Testis (tissue), 2 donors: ENCODE measurements at regions not wholly inside any gene's neighbourhood (a gene's known extent, or its start where the extent isn't known, plus 50 kb on each side); places are given as distances from the start of the nearest gene placed in this dataset.

ENCODE experiments used
- CTCF ChIP-seq, 3 experiments: fragments of 450-650 bp in 2 of 3; fragments of 200-600 bp in 1 of 3; sonication (generic) in 1 of 3; IDR thresholded peaks; one replicate each; pipeline ENCODE4 v1.5.1; 2016 to 2019; ENCODE audit warnings: antibody characterized with exemption in 3 of 3, mild to moderate bottlenecking in 2 of 3, moderate library complexity in 1 of 3
- POLR2A ChIP-seq: fragments of 450-650 bp; IDR thresholded peaks from one replicate; pipeline ENCODE4 v1.6.1; 2017; ENCODE audit warnings: antibody characterized with exemption, mild to moderate bottlenecking, moderate library complexity

- TF ChIP-seq CTCF (IDR thresholded peaks at IDR 0.05) (no peak), POLR2A (no peak)
Measured at GRCh38 chr14:38866461-38866860, 236.6 kb downstream of the SEC23A start.
